ENCODE measurements at regions not wholly inside any gene's neighbourhood (a gene's known extent, or its start where the extent isn't known, plus 50 kb on each side); places are given as distances from the start of the nearest gene placed in this dataset.

- H3K4me3 ChIP-seq (ENCODE audit: low read depth, low read length), result no peak overlapping the region
- DNase-seq (ENCODE audit: low read depth, low spot score), result no peak
- in situ Hi-C loops (cut with HindIII; ENCODE audit: low sequenced_read_pairs), result no loop called here
- no peak for TF ChIP-seq CTCF (IDR thresholded peaks at IDR 0.05; ENCODE audit: low read depth, low read length)
These were observed 166.8 kb upstream of the SULF2 start for GRCh38 chr20:47952023-47952564.

GRCh38 chr20:47951521-47951971, 166.3 kb upstream of the SULF2 start:
- no peak for DNase-seq (ENCODE audit: low read depth, low spot score)
- H3K4me3 ChIP-seq (ENCODE audit: low read depth, low read length), result no peak overlapping the region
- no peak for TF ChIP-seq CTCF (IDR thresholded peaks at IDR 0.05; ENCODE audit: low read depth, low read length)
- in situ Hi-C loops (cut with HindIII; ENCODE audit: low sequenced_read_pairs), result no loop called here

- no peak for TF ChIP-seq CTCF (IDR thresholded peaks at IDR 0.05; ENCODE audit: low read depth, low read length)
- no peak overlapping the region for H3K4me3 ChIP-seq (ENCODE audit: low read depth, low read length)
- in situ Hi-C loops (cut with HindIII; ENCODE audit: low sequenced_read_pairs), result no loop called here
- no peak for DNase-seq (ENCODE audit: low read depth, low spot score)
These were observed 165.6 kb upstream of the SULF2 start for GRCh38 chr20:47950913-47951283.

DNA sequence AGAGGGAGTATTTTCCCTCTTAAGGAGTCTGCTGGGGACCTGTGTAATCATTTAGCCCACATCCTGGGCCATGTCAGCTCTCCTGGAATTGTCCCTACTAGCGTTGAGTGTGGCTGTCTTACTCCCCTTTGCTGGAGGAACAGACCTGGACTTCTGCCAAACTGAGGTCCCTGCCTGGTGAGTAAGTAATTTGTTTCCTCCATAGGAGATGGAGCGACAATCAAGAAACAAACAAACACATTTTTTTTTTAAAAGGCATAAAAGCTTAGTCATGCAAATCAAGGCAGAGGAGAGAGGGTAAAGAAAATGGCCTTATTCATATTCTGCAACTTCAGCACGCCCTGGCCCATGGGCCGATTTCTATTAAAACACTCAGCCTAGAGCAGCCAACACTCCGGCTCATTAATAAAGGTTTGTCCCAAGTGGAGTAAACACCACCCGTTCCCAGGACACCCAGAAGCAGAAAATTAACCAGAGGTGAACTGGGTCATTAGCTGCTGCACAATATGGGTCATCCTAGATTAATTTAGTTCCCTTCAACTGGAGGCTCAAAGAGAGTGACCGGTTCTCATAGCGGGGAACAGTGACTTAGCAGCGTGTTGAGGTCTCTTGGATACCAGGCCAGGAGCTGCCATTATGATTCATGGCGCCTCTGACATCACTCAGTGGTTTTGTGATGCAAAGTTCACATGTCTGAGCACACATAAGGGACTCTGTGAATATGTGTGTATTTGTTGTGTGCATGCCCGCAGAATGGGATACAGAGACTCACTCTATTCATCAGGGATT, 165.0 kb upstream of the SULF2 start:
- no peak for TF ChIP-seq CTCF (IDR thresholded peaks at IDR 0.05; ENCODE audit: low read depth, low read length)
- DNase-seq (ENCODE audit: low read depth, low spot score), result no peak
- no peak overlapping the region for H3K4me3 ChIP-seq (ENCODE audit: low read depth, low read length)
- in situ Hi-C loops (cut with HindIII; ENCODE audit: low sequenced_read_pairs), result no loop called here

DNA sequence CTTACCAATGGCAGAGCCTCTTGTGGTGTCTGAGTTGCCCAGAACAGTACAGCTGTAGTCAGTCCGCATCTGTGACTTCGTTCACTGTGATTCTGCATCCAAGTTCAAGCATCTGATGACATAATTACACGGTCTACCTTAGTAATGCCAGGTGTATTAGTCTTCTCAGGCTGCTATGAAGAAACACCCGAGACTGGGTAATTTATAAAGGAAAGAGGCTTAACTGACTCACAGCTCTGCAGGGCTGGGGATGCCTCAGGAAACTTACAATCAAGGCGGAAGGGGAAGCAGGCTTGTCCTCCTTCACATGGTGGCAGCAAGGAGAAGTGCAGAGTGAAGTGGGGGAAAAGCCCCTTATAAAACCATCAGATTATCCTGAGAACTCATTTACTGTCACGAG, 163.9 kb upstream of the SULF2 start:
- in situ Hi-C loops (cut with HindIII; ENCODE audit: low sequenced_read_pairs), result no loop called here
- no peak overlapping the region for H3K4me3 ChIP-seq (ENCODE audit: low read depth, low read length)
- no peak for DNase-seq (ENCODE audit: low read depth, low spot score)
- no peak for TF ChIP-seq CTCF (IDR thresholded peaks at IDR 0.05; ENCODE audit: low read depth, low read length)

GRCh38 chr20:47944682-47945081, 159.4 kb upstream of the SULF2 start:
- no peak for DNase-seq (ENCODE audit: low read depth, low spot score)
- no peak for TF ChIP-seq CTCF (IDR thresholded peaks at IDR 0.05; ENCODE audit: low read depth, low read length)
- no peak overlapping the region for H3K4me3 ChIP-seq (ENCODE audit: low read depth, low read length)
- in situ Hi-C loops (cut with HindIII; ENCODE audit: low sequenced_read_pairs), result no loop called here
